GM10248 (cell line): ENCODE measurements at regions not wholly inside any gene's neighbourhood (a gene's known extent, or its start where the extent isn't known, plus 50 kb on each side); places are given as distances from the start of the nearest gene placed in this dataset.

ENCODE experiments used
- CTCF ChIA-PET: fragments of 300-600 bp; sonication (Branson Sonifier 250); formaldehyde crosslinking; extraction: SDS; loops from one replicate; lab custom pipeline; 2021; ENCODE audit warnings: antibody characterized with exemption; lab: Yijun Ruan, JAX
- POLR2A ChIA-PET: fragments of 350-650 bp; sonication (Branson Sonifier 250); formaldehyde crosslinking; extraction: SDS; loops from one replicate; lab custom pipeline; 2020; ENCODE audit warnings: antibody characterized with exemption; lab: Yijun Ruan, JAX
- DNase-seq: peaks from one replicate; pipeline ENCODE4 v3.0.0; 2012; ENCODE audit errors: extremely low spot score
- CTCF ChIP-seq: IDR thresholded peaks from 2 replicates; pipeline ENCODE4 v1.5.1; 2012; ENCODE audit warnings: mild to moderate bottlenecking, low read depth; ENCODE audit errors: extremely low read depth, missing control alignments, control extremely low read depth

DNA sequence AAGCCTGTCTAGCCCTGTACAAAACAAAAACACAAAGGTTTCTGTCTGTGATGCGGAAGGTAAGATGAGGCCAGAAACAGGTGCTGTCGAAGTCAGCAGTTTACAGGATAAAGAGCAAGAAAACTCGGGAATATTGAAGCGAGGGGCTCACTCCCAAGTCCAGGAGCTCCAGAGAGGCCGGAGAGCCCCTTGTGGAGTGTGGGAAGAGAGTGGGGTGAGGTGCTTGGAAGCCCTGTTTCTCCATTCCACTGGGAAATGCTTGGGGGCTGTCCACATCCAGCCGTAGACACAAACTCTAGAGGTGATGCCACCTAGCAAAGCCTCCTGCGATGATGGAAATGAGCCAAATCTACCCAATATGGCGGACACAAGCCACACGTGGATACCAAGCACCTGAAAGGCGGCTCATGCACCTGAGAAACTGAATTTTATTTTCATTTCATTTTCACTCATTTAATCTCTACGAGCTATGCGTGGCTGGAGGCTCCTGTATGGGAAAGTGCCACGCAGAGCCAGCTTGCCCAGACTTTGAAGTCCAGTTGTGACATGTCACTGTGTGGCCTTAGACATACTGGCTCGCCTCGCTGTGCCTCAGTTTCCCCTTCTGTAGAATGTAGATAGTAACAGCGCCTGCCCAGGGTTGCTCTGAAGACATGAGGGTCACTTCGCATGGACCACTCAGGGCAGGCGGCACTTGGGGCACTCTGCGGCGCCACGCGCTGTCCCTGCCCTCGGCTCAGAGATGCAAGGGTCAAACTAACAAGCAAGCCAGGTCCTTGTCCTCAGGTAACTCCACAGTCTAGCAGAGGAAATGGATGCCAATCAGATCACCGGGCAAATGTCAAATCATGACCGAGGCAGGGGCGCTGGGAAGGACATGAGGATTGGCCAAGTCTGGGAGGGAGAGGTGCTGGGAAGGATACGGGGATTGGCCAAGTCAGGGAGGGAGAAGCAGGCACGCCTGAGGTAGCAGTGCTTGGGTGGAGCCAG lies 684.7 kb downstream of the TBC1D22A start:
- ChIA-PET POLR2A (no interaction called here), CTCF (no interaction called here)
- no peak for DNase-seq
- no peak for TF ChIP-seq CTCF

- DNase-seq: no peak
- no peak for TF ChIP-seq CTCF
- CTCF ChIA-PET: no interaction called here
- POLR2A ChIA-PET: no interaction called here
Observed at GRCh38 chr22:47446331-47446730, 683.9 kb downstream of the TBC1D22A start.

DNA sequence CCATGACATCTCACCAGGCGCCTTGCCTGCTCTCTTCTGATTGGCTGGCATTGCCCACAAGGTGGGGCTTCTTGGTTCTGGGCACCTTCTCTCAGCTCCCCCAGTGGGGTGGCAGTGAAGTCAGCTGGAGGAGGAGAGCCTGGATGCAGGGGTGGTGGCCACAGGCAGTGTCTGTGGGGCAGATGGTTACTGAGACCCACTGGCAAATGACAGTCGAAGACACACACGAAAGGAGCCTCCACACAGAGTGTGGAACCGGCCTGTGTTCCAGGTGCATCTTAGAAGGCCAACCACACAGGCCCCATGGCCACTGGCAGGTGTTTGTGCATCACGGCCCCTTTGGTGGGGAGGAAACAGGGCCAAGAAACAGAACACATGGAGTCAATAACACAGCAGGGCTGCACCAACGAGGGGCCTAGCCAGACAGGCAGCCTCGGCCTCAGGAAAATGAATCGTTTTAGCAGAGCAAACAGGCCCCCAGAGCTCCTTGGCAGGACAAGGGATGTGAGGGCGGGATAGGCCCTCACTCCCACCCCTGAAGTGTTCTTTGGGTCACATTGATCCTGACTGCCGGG lies 683.4 kb downstream of the TBC1D22A start:
- POLR2A ChIA-PET: no interaction called here
- DNase-seq: no peak
- TF ChIP-seq CTCF: no peak
- CTCF ChIA-PET: no interaction called here

DNA sequence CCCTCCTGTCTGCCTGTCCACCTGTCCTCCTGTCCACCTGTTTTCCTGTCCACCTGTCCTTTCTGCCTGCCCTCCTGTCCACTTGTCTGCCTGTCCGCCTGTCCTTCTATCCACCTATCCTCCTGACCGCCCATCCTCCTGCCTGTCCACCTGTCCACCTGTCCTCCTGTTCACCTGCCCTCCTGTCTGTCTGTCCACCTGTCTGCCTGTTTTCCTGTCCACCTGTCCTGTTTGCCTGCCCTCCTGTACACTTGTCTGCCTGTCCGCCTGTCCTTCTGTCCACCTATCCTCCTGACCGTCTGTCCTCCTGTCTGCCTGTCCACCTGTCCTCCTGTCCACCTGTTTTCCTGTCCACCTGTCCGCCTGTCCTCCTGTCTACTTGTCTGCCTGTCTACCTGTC lies 682.8 kb downstream of the TBC1D22A start:
- TF ChIP-seq CTCF: no peak
- no peak for DNase-seq
- CTCF ChIA-PET: no interaction called here
- POLR2A ChIA-PET: no interaction called here

- POLR2A ChIA-PET: no interaction called here
- DNase-seq: no peak
- CTCF ChIA-PET: no interaction called here
- no peak for TF ChIP-seq CTCF
Observed at GRCh38 chr22:47444746-47445065, 682.3 kb downstream of the TBC1D22A start.

- TF ChIP-seq CTCF: no peak
- ChIA-PET CTCF (no interaction called here), POLR2A (no interaction called here)
- no peak for DNase-seq
Observed at GRCh38 chr22:47443836-47444745, 681.6 kb downstream of the TBC1D22A start.
